ENCODE measurements at regions not wholly inside any gene's neighbourhood (a gene's known extent, or its start where the extent isn't known, plus 50 kb on each side); places are given as distances from the start of the nearest gene placed in this dataset.

GRCh38 chr22:27474112-27474571 is 327.4 kb downstream of the MN1 start:
- TF ChIP-seq CTCF (conservative IDR thresholded peaks at IDR 0.05; ENCODE audit: low read depth, low read length) (no peak), EZH2 (IDR thresholded peaks at IDR 0.05; ENCODE audit: borderline replicate concordance, low read depth, low read length, poor library complexity, severe bottlenecking) (no peak)

All from A673 (cell line).